Daoy (cell line): ENCODE measurements at regions not wholly inside any gene's neighbourhood (a gene's known extent, or its start where the extent isn't known, plus 50 kb on each side); places are given as distances from the start of the nearest gene placed in this dataset.
A peak's percentile ranks its signal among the peaks of the same experiment; 100 is the strongest.

ENCODE experiments used
- DNase-seq: peaks from one replicate; pipeline ENCODE4 v3.0.0-alpha.2; 2015; ENCODE audit warnings: low read depth

GRCh38 chr5:115686738-115687074, 60.9 kb upstream of the TMED7 start:
- DNase-seq = peak; percentile 43

DNA sequence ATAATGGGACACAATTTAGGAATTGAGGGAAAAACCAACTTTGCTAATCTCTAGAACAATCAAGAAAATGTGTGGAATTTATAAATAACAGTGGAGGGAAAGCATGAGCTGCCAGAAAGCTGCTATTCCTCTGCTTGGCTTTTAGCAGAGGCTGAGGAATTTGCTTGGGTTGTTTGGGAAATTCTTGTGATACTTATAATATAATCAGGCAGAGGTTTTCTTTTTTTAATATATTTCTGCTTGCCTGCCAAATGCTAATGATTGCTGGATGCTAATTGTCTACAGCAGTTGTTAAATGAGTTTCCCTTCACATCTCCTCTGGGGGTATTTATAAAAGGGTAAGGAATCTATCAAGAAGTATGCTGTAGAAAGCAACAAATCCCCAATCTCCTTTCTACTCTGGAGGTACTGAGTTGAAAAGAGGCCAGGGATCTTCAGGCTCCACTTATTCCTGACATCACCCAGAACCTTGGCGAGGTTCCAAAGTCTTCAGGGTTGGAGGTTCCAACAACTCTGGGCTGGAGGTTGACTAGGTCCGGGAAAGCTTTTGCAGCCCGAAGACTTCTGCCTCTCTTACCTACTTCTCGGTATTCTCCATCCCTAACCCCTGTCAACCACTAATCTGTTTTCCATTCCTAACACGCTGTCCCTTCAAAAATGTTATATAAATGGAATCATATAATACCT, 60.4 kb upstream of the TMED7 start:
- peak; percentile 61 for DNase-seq

DNA sequence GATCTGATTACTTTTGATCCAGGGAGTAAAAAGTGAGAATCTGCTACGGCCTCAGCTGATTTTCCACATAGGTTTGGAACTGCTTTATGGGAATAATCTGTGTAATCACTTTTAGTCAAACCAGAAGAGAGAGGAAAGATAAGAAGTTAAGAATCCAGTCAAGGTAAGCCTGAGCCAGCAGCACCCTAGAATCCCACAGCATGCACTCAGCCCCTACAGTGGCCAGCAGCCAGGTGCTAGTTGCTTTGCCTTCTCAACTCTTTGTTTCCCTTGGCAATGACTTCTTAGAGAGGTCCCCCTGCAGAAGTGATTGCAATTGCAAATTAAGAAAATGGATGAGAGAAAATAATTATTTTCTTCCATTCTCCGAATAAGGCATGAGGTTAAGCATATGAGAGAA, 59.7 kb upstream of the TMED7 start:
- DNase-seq = no peak

- no peak for DNase-seq
These were observed 58.7 kb upstream of the TMED7 start for GRCh38 chr5:115684513-115685037.

GRCh38 chr5:115683081-115683480, 57.2 kb upstream of the TMED7 start:
- no peak for DNase-seq
